ENCODE measurements at regions not wholly inside any gene's neighbourhood (a gene's known extent, or its start where the extent isn't known, plus 50 kb on each side); places are given as distances from the start of the nearest gene placed in this dataset.
"Not testable (repeated sequence)": the region's sequence is repeated elsewhere in the genome, so short reads cannot be mapped to it uniquely, and the experiment has no call there.

DNA sequence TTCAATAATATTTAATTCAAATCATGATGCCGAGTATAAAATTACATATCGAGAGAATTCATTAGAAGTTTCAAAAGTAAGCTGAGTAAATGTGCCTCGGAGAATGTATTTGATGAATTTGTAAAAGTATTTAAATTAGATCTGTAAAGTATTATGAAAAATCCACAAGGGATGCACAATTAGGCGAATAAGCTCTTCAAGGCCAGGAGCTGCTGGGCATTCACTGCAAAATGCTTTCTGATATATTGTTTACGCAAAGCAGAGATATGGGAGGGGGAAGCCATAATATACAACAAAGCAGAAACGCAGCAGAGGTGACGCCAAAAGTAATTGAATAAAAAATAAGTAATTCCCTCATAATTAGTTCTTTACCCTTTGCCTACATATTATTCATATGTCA is 1121.5 kb upstream of the TENM3 start:
- 77 to 88% (median 86%) methylated on average over 7 of the region's 7 CpGs for WGBS, 3 donors
- H3K27ac ChIP-seq (ENCODE audit: low read depth, low read length): no peak overlapping the region

DNA sequence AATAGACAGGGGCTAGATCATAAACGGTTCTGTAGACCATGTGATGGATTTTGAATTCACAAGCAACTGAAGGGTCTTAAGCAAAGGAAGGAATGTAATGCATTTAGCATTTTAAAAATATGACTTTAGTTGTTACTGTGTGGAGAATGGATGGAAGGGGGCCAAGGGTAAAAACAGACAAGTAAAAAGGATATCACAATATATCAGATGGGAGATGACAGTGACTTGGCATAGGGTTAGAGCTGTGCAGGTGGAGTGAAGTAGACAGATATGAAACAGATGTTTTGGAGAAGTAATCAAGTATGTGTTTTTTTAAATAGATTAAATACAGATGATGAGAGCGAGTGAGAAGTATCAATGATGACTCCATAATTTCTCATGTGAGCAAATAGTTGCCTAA is 1116.0 kb upstream of the TENM3 start:
- no peak overlapping the region for H3K27ac ChIP-seq (ENCODE audit: low read depth, low read length)
- whole genome bisulfite sequencing, 3 donors: 54 to 60% (median 56%) methylated on average over 2 of the region's 2 CpGs

GRCh38 chr4:181130317-181130716 is 1112.9 kb upstream of the TENM3 start:
- not testable (repeated sequence) for H3K27ac ChIP-seq (ENCODE audit: low read depth, low read length)
- WGBS, 3 donors: 77 to 84% (median 78%) methylated on average over 7 of the region's 7 CpGs

- H3K27ac ChIP-seq (ENCODE audit: low read depth, low read length): no peak overlapping the region
- WGBS, 3 donors: 70 to 84% (median 81%) methylated on average over 3 of the region's 3 CpGs
Measured at GRCh38 chr4:181137351-181137750, 1105.9 kb upstream of the TENM3 start.

GRCh38 chr4:181138116-181138515 is 1105.1 kb upstream of the TENM3 start:
- 74 to 94% (median 92%) methylated on average over 7 to 8 of the region's 8 CpGs for WGBS, 3 donors
- H3K27ac ChIP-seq (ENCODE audit: low read depth, low read length): no peak overlapping the region

- 43 to 64% (median 46%) methylated on average over 6 of the region's 6 CpGs for WGBS, 3 donors
- no peak overlapping the region for H3K27ac ChIP-seq (ENCODE audit: low read depth, low read length)
Measured at GRCh38 chr4:181140037-181140603, 1103.1 kb upstream of the TENM3 start.

- no peak overlapping the region for H3K27ac ChIP-seq (ENCODE audit: low read depth, low read length)
- 1 to 4% (median 1%) methylated on average over 7 of the region's 7 CpGs for WGBS, 3 donors
Measured at GRCh38 chr4:181143250-181143854, 1099.8 kb upstream of the TENM3 start.

DNA sequence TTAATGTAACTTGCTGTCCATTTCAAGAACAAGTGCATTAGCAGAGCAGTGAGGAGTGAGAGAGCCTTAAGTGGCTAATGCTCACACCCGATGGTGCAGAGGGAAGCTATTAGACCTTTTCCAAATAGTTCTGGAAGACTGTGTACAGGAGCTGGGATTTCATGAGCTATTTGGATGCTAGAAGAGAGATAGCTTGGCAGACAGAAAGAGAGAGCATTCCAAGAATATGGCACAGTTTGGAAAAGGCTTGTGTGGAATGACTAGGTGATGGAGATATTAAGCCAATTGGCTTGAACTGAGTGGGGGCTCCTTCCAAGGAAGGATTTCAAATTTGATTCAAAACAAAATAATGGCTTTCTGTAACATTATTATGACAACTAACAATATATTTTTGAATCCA is 1097.2 kb upstream of the TENM3 start:
- WGBS, 3 donors: 53 to 79% (median 65%) methylated on average over 1 of the region's 1 CpG

GRCh38 chr4:181147416-181147951 is 1095.7 kb upstream of the TENM3 start:
- H3K27ac ChIP-seq (ENCODE audit: low read depth, low read length): no peak overlapping the region
- 85 to 89% (median 88%) methylated on average over 13 of the region's 13 CpGs for WGBS, 3 donors

More for the DNA sequence above, 1097.2 kb upstream of the TENM3 start:
- no peak overlapping the region for H3K27ac ChIP-seq (ENCODE audit: low read depth, low read length)

- H3K27ac ChIP-seq (ENCODE audit: low read depth, low read length): no peak overlapping the region
- 43 to 77% (median 77%) methylated on average over 5 of the region's 5 CpGs for WGBS, 3 donors
Measured at GRCh38 chr4:181148470-181148869, 1094.7 kb upstream of the TENM3 start.

- no peak overlapping the region for H3K27ac ChIP-seq (ENCODE audit: low read depth, low read length)
- 53 to 66% (median 63%) methylated on average over 4 of the region's 4 CpGs for WGBS, 3 donors
Measured at GRCh38 chr4:181150191-181150590, 1093.0 kb upstream of the TENM3 start.

- H3K27ac ChIP-seq (ENCODE audit: low read depth, low read length): no peak overlapping the region
- WGBS, 3 donors: 78 to 84% (median 81%) methylated on average over 7 of the region's 7 CpGs
Measured at GRCh38 chr4:181151856-181152255, 1091.3 kb upstream of the TENM3 start.

DNA sequence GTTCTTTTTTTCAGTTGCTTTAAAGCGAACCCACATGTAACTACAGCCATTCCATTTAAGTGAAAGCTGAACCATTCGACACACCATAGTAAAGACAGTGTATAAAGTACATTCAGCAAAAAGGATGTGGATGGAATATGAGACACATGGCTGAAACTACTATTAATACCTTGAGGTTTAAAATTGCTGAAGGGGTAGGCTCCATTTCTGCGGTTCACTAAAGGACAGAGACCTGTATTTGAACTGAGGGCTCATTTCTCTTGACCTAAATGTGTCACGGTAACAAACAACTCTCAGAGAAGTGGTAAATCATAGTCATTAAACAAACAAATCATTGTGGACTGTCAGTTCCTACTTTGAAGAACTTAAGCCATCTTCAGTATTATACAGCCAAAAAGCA is 1085.6 kb upstream of the TENM3 start:
- no peak overlapping the region for H3K27ac ChIP-seq (ENCODE audit: low read depth, low read length)
- 56 to 62% (median 57%) methylated on average over 4 of the region's 4 CpGs for WGBS, 3 donors

DNA sequence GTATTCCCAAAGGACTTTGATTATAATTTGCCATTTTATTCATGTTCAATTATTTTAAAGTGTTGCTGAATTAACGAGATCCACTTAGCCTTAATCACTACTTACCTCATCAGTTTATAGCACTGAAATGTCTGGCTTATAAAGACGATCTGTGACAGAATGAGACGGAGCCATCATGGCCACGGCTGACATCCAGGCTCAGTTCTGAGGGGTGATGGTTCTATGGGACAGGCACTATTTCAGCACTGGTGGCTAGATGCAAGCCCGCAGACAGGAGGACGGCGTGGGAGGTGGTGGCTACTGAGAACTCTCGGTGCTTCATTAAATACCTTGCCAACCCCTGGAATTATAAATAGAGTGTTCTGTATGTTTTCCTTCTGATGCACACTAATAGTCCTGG is 1084.2 kb upstream of the TENM3 start:
- no peak overlapping the region for H3K27ac ChIP-seq (ENCODE audit: low read depth, low read length)
- WGBS, 3 donors: 79 to 85% (median 83%) methylated on average over 8 of the region's 8 CpGs

DNA sequence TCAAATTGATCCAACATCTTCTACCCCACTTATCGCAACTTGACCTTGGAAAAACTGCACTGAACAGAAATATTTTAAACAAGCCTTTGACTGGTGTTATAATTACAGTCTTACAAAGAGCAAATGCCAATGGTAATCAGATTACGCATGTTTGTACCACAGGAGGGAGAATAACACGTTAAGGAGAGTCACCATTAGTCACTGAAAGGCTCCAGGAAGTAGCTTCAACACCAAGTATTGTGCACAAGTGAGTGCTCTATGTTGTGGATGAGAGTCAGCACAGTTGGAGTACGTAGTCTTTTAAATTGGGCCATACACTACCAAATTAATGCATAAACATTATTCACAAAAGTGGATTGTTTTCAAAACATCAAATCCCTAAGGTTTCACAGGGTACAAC is 1081.5 kb upstream of the TENM3 start:
- no peak overlapping the region for H3K27ac ChIP-seq (ENCODE audit: low read depth, low read length)
- 41 to 52% (median 47%) methylated on average over 4 of the region's 4 CpGs for WGBS, 3 donors

DNA sequence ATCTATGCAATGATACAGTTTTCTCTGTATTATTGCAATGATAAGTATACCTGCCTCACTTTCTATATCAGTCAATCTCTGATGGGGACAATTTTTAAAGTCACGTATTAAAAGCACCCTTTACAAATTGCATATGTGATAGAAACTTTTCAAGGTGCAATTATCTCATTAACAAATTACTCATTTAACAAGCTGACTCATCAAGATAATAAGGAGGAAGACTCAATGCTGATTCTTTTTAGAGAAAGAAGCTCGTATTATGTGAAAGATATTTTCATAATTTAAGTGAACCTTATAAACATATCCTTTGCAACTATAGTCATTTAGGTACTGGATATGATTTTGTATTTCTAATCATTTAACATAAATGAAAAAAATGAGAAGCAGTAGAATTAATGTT is 1080.9 kb upstream of the TENM3 start:
- WGBS, 3 donors: 82 to 84% (median 83%) methylated on average over 2 of the region's 2 CpGs

GRCh38 chr4:181162676-181163075 is 1080.5 kb upstream of the TENM3 start:
- 73 to 79% (median 78%) methylated on average over 6 of the region's 6 CpGs for WGBS, 3 donors
- H3K27ac ChIP-seq (ENCODE audit: low read depth, low read length): no peak overlapping the region

More for the DNA sequence above, 1080.9 kb upstream of the TENM3 start:
- no peak overlapping the region for H3K27ac ChIP-seq (ENCODE audit: low read depth, low read length)

DNA sequence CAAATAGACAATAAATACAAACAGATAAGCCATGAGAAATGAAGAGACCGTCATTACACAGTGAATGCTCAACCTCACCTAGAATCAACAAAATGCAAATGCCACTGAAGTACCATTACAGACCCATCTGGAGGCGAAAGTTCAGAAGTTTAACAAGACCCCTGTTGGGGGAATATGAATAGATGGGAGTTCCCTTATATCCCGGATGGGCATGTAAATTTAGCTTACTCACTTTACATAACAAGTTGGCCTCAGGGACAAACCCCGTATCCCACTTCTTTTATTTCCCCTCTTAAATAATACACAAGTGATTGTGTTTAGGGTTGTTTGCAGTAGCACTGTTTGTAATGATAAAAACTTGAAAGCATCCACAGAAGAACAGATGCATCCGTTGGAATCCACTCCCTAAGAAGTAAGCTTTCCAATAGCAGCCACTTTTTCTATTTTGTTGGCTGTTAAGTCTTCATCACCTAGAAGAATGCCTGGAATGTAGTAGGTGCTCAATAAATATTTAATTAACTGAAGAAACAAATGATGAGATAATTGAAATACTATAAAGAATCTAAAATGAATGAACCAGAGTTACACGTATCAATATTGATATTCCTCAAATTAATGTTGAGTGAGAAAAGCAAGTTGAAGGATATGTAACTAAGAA is 1076.3 kb upstream of the TENM3 start:
- 45 to 57% (median 55%) methylated on average over 6 of the region's 6 CpGs for WGBS, 3 donors
- H3K27ac ChIP-seq (ENCODE audit: low read depth, low read length): no peak overlapping the region

DNA sequence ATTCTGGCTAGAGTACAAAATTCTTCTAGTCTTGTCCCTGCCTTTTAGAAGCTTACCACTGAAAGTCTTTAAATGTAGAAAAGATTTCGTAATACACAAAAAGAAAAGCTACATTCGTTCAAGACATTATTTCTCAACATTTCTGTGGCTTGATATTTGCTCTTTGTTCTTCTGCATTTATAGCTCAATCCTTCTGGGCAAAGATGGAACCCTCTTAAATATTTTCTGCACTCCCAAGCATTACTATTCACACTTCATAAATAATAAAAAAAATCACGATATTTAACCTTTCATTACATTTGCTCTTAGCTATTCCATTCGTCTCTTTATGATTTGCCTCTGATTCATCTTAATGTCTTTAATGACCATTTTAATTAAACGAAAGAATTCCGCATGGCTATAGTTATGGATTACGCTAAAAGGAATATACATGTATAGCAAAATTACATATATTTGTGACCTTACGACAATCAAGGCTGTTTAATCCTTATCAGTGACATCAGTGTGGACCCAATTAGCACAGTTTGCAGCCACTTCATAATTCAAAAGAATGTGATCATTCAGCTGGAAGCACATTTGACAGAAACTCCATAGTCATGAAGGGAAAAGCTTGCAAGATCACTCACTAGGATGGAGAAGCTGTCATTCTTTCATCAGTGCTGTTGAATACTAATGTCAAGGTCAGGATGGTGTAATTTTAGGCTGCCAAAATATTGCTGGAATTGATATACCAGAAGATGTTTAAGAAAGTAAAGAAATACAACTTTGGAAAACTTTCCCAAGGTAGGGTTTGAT is 1075.0 kb upstream of the TENM3 start:
- H3K27ac ChIP-seq (ENCODE audit: low read depth, low read length): no peak overlapping the region
- WGBS, 3 donors: 76 to 83% (median 82%) methylated on average over 8 of the region's 8 CpGs
